ENCODE measurements at regions not wholly inside any gene's neighbourhood (a gene's known extent, or its start where the extent isn't known, plus 50 kb on each side); places are given as distances from the start of the nearest gene placed in this dataset.

- no peak overlapping the region for H3K4me3 ChIP-seq (replicated peaks; ENCODE audit: low read depth, low read length)
- TF ChIP-seq CTCF (IDR thresholded peaks at IDR 0.05; ENCODE audit: low read depth, low read length, missing control alignments): no peak
- no peak for DNase-seq (ENCODE audit: extremely low read depth, low read depth)
Observed at GRCh38 chr3:102269406-102269805, 165.4 kb upstream of the ZPLD1 start.

DNA sequence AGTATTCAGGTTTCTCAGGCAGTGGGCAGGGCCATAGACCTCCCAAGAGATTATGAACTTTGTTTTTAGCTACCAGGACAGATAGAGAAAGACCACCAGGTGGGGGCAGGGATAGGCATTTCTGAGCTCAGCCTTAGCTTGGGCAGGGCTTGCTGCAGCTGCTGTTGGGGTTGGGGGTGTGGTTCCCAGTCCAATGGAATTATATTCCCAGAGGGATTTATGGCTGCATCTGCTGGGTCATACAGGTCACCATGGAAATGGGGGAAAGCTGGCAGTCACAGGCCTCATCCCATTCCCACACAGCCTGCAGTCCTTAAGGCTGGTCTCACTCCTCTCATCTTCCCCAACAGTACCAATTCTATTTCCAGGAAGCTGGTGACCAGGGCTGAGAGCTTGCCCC is 144.6 kb upstream of the ZPLD1 start:
- TF ChIP-seq CTCF (IDR thresholded peaks at IDR 0.05; ENCODE audit: low read depth, low read length, missing control alignments): no peak
- no peak for DNase-seq (ENCODE audit: extremely low read depth, low read depth)
- no peak overlapping the region for H3K4me3 ChIP-seq (replicated peaks; ENCODE audit: low read depth, low read length)

GRCh38 chr3:102295756-102296155 is 139.1 kb upstream of the ZPLD1 start:
- DNase-seq (ENCODE audit: extremely low read depth, low read depth): no peak
- H3K4me3 ChIP-seq (replicated peaks; ENCODE audit: low read depth, low read length): no peak overlapping the region
- TF ChIP-seq CTCF (IDR thresholded peaks at IDR 0.05; ENCODE audit: low read depth, low read length, missing control alignments): no peak

DNA sequence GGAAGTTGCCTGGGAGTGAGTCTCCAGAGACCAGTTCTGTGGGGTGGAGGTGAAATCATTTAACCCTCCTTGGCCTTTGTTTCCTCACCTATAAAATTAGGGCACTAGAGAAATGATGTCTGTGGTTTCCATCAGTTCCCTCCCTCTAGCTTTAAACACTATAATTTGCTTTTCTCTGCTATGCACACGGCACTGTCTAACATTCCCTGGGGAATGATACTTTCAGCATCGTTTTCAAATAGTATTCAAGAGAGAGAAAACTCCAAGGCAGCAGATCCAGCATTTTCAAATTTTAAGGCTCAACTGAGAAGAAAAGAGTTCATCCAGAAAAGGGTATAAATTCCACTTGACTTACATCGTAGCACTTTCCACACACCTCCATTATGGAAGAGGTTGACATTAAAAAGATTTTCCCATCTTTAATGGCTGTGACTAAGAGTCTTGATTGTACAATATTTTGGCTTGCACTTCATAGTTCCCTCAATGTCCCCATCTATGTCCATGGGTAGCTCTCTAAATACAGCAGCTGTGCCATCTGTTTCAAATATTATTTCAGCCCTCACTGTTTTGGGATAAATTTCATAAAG is 137.7 kb upstream of the ZPLD1 start:
- TF ChIP-seq CTCF (IDR thresholded peaks at IDR 0.05; ENCODE audit: low read depth, low read length, missing control alignments): no peak
- no peak overlapping the region for H3K4me3 ChIP-seq (replicated peaks; ENCODE audit: low read depth, low read length)
- no peak for DNase-seq (ENCODE audit: extremely low read depth, low read depth)

DNA sequence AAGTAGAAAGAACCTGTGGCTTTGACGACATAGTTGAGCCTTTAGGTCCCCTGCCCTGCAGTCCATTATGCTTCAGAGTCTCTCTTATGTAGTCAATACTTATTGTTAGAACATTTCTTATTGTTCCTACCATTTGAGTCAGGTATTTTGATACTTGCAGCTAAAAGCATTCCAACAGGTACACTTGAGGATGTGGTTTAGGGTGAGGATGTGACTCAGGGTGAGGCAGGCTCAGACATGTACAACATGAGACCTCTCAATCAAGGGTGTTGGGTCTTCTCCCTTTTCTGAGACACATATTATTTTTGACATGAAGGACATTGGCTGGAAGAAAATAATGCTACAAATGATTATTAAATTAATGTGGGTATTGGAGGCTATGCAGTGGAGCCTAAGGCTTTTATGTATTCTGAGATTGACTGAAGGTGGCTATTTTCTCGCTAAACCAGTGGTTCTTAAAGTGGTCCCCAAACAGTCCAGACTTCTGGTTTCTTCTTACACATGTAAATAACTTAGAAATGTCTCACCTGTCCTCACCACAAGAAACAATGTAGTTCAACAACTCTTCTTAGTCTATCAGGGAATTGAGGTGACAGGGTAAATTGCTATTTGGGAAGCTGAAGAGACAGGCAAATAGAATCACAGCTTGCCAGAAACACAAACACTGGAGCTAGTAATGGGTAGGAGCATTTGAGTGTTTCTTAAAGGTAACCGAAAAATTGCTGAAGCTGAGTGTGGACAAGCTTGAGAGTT is 135.5 kb upstream of the ZPLD1 start:
- no peak for DNase-seq (ENCODE audit: extremely low read depth, low read depth)
- no peak for TF ChIP-seq CTCF (IDR thresholded peaks at IDR 0.05; ENCODE audit: low read depth, low read length, missing control alignments)
- no peak overlapping the region for H3K4me3 ChIP-seq (replicated peaks; ENCODE audit: low read depth, low read length)

GRCh38 chr3:102301155-102301880 is 133.5 kb upstream of the ZPLD1 start:
- H3K4me3 ChIP-seq (replicated peaks; ENCODE audit: low read depth, low read length): no peak overlapping the region
- no peak for DNase-seq (ENCODE audit: extremely low read depth, low read depth)
- TF ChIP-seq CTCF (IDR thresholded peaks at IDR 0.05; ENCODE audit: low read depth, low read length, missing control alignments): no peak

Data from HFF-Myc (cell line).